D721Med (cell line): ENCODE measurements at regions not wholly inside any gene's neighbourhood (a gene's known extent, or its start where the extent isn't known, plus 50 kb on each side); places are given as distances from the start of the nearest gene placed in this dataset.
"Not testable (repeated sequence)": the region's sequence is repeated elsewhere in the genome, so short reads cannot be mapped to it uniquely, and the experiment has no call there.

Source experiments
- DNase-seq: peaks from one replicate; pipeline ENCODE4 v3.0.0; 2011; ENCODE audit warnings: low spot score; ENCODE audit not compliant: insufficient read length
- FAIRE-seq: peaks from 2 replicates; lab custom pipeline; 2011; peaks lifted over from hg19 to GRCh38; lab: Jason Lieb, UNC
- TF ChIP-seq, protein P1 (sequence below): IDR thresholded peaks from 2 replicates; pipeline ENCODE4 v1.5.1; 2012; ENCODE audit warnings: mild to moderate bottlenecking, control low read depth; ENCODE audit not compliant: insufficient read depth; ENCODE audit errors: missing control alignments

DNA sequence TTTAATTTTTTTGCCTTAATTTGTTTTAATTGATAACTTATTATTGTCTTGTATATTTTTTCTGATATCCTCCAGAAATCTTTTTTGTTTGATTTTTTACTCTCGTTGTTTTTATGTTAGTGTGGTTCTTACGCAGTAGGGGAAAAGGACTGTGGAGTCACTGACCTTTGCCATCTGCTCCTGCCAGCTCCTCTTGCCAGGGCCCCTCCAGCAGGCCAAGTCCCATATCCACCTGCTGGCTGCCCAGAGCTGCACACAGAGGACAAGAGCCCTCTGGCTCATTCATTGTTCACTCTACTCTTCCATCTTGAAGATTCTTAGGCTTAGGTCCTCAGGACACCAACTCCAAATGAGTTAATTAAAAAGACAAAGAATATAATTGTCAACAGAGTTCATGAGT lies 316.4 kb upstream of the DUSP10 start:
- DNase-seq: no peak
- TF ChIP-seq, protein P1, sequence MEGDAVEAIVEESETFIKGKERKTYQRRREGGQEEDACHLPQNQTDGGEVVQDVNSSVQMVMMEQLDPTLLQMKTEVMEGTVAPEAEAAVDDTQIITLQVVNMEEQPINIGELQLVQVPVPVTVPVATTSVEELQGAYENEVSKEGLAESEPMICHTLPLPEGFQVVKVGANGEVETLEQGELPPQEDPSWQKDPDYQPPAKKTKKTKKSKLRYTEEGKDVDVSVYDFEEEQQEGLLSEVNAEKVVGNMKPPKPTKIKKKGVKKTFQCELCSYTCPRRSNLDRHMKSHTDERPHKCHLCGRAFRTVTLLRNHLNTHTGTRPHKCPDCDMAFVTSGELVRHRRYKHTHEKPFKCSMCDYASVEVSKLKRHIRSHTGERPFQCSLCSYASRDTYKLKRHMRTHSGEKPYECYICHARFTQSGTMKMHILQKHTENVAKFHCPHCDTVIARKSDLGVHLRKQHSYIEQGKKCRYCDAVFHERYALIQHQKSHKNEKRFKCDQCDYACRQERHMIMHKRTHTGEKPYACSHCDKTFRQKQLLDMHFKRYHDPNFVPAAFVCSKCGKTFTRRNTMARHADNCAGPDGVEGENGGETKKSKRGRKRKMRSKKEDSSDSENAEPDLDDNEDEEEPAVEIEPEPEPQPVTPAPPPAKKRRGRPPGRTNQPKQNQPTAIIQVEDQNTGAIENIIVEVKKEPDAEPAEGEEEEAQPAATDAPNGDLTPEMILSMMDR: no peak
- FAIRE-seq: no peak

DNA sequence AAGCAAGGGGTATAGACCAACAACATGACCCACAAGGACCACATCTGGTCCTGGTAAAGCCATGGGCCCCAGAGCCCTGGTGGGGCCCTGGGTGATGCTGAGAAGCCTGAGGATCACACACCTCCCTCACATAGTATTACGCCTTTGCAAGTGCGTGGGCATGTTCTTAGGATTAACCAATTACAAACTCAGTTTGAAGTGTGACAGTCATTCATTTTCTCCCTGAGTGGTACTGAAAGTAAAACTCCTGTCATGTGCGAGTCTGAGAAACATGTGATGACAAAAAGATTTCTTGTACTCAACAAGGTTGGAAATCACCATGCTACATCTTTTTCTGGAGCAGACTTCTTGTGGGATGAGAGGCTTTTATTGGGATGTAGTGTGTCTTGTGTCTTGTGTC lies 315.3 kb upstream of the DUSP10 start:
- no peak for DNase-seq
- no peak for FAIRE-seq
- TF ChIP-seq, protein P1: no peak

DNA sequence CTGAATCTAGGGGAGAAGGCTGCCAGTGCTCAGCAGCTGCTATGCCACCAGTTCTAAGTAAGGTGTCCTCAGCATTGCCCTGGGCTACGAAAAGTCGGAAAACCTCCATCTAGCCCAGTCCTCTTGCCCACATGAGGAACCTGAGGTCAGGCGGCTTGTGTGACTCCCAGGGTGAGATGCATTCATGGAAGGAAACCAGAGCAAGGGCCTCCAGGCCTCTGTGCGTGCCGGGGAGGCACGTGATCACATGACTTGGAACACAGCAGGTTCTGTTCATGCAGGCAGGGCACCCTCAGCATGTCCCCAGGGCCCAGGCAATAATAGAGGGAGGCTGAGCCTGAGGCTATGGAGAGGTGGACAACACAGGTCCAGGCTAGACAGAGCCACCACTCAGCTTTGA lies 312.5 kb upstream of the DUSP10 start:
- DNase-seq: no peak
- TF ChIP-seq, protein P1: no peak
- no peak for FAIRE-seq

DNA sequence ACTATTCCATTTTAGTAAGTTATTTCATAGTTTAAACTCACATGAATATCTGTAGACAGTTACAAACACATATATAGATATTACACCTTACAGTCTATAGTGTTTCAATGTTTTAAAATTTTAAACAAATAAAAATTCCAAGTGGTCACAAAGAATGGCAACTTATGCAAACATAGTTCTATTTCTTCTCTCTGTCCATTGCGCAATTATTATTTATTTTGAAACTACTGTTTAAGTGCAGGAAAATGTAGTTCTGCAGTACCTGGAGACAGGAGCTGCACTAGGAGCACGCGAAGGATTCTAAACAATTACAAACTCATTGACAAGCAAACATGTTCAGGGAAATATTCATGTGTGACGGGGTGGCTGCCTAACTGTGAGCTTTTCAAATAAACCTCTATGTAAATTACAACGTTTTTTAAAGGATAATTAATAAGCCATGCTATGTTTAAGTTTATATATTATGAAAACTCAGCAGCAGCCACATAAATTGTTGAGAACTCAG lies 312.0 kb upstream of the DUSP10 start:
- no peak for DNase-seq
- FAIRE-seq: no peak
- TF ChIP-seq, protein P1: no peak

DNA sequence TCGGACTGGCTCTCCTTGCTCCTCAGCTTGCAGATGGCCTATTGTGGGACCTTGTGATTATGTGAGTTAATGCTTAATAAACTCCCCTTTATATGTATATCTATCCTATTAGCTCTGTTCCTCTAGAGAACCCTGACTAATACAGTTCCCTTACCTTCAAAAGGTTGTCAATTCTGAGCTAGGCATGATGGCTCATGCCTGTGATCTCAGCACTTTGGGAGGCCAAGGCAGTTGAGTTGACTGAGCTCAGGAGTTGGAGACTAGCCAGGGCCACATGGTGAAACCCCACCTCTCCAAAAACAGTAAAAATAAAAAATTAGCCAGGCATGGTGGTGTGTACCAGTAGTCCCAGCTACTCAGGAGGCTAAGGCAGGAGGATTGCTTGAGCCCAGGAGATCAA lies 309.4 kb upstream of the DUSP10 start:
- FAIRE-seq, DNase-seq: not testable (repeated sequence)

DNA sequence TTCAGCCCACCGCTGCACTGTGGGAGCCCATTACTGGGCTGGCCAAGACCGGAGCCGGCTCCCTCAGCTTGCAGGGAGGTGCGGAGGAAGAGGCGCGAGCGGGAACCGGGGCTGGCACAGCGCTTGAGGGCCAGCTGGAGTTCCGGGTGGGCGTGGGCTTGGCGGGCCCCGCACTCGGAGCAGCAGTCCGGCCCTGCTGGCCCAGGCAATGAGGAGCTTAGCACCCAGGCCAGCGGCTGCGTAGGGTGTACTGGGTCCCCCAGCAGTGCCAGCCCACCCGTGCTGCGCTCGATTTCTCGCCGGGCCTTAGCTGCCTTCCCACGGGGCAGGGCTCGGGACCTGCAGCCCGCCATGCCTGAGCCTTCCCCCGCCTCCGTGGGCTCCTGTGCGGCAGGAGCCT lies 307.8 kb upstream of the DUSP10 start:
- FAIRE-seq, DNase-seq: not testable (repeated sequence)

DNA sequence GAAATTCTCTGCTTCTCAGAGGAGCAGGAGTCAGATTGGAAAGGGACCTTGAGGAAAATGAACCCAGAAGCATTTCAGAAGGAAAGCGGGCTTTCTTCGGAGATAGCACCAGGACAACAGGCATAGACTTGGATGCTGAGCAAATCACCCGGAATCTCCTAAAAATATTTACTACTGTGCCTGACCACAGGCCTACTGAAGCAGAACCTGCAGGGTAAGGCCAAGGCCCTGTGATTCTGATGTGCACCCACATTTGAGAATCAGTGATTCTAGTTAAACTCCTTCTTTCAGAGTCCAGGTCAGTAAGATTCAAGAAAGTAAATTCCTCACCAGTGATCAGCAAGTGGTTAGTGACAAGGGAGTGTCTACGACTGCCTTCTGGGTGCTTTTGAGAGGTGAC lies 307.3 kb upstream of the DUSP10 start:
- DNase-seq (no peak), FAIRE-seq (no peak)

DNA sequence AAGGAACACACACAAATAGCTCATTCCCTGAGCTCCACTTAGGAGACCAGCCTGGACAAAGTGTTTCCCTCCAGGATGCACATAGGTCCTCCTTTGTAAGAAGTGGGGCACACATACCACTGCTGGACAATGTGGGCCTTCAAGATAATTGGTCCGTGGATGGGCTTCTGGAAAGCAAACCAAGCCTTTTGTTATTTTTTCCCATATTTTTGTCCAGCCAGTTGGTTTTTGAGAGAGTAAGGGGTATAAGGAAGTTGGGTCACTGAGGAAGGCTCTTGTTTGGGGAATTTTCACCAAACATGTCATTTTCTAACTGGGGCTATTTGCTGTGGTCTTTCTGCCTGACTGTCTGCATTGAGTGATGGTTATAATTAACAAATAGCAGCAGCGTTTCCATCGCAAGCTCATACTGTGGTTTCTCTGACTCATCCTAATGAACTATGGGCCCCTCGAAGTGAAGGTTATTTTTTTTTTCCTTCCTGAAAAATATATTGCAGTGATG lies 306.3 kb upstream of the DUSP10 start:
- DNase-seq (no peak), FAIRE-seq (no peak)
- TF ChIP-seq, protein P1: no peak

More for the DNA sequence above, 307.3 kb upstream of the DUSP10 start:
- TF ChIP-seq, protein P1: no peak
